ENCODE measurements at regions not wholly inside any gene's neighbourhood (a gene's known extent, or its start where the extent isn't known, plus 50 kb on each side); places are given as distances from the start of the nearest gene placed in this dataset.

GRCh38 chr22:48945621-48946458 lies 881.8 kb downstream of the BRD1 start (continued):
- peak; percentile 83 for TF ChIP-seq MNT (IDR thresholded peaks at IDR 0.05)
- TF ChIP-seq ZNF563 (CRISPR knock-in tag; IDR thresholded peaks at IDR 0.05): peak; percentile 30; the same call in 1 of the 2 replicates
- peak; percentile 87; the same call in 1 of the 2 replicates for TF ChIP-seq ZBED4 (CRISPR knock-in tag; IDR thresholded peaks at IDR 0.05; ENCODE audit: borderline replicate concordance)
- TF ChIP-seq BRD4 (CRISPR knock-in tag; IDR thresholded peaks at IDR 0.05): 0 out of 2 replicates have a peak, but pooled peaks have one; percentile 23
- no peak for TF ChIP-seq SIN3B (IDR thresholded peaks at IDR 0.05; ENCODE audit: low read length)
- TF ChIP-seq ZNF839 (CRISPR knock-in tag; IDR thresholded peaks at IDR 0.05; ENCODE audit: borderline replicate concordance): 0 out of 2 replicates have a peak, but pooled peaks have one; percentile 19
- no peak for TF ChIP-seq CEBPG (CRISPR knock-in tag; IDR thresholded peaks at IDR 0.05)
- TF ChIP-seq MAX (IDR thresholded peaks at IDR 0.05): peak; percentile 83
- TF ChIP-seq ZBTB14 (CRISPR knock-in tag; IDR thresholded peaks at IDR 0.05): no peak
- no peak for TF ChIP-seq SOX13 (IDR thresholded peaks at IDR 0.05)
- TF ChIP-seq SOX13 (CRISPR knock-in tag; conservative IDR thresholded peaks at IDR 0.05 in 1 of 2, IDR thresholded peaks at IDR 0.05 in 1 of 2): 0 out of 4 replicates have a peak, but pooled peaks of 1 of the 2 experiments have one; percentile 11
- TF ChIP-seq ZBTB38 (CRISPR knock-in tag; IDR thresholded peaks at IDR 0.05): 0 out of 2 replicates have a peak, but pooled peaks have one; percentile 10
- TF ChIP-seq PPARG (CRISPR knock-in tag; conservative IDR thresholded peaks at IDR 0.05): peak; percentile 50; the same call in 1 of the 2 replicates
- TF ChIP-seq HNF4G (IDR thresholded peaks at IDR 0.05; ENCODE audit: borderline replicate concordance, low read depth, low read length): peak; percentile 69
- TF ChIP-seq HNF4G (CRISPR knock-in tag; IDR thresholded peaks at IDR 0.05; ENCODE audit: borderline replicate concordance, low read depth): no peak
- TF ChIP-seq ZEB1 (IDR thresholded peaks at IDR 0.05; ENCODE audit: insufficient replicate concordance, low read depth): peak; percentile 61
- peak; percentile 73; the same call in 1 of the 2 replicates for TF ChIP-seq THAP7 (CRISPR knock-in tag; IDR thresholded peaks at IDR 0.05)
- TF ChIP-seq SPEN (CRISPR knock-in tag; IDR thresholded peaks at IDR 0.05; ENCODE audit: low read depth): 0 out of 2 replicates have a peak, but pooled peaks have one; percentile 18
- TF ChIP-seq HNRNPL (IDR thresholded peaks at IDR 0.05; ENCODE audit: low read depth, low read length): peak; percentile 68; the same call in 1 of the 2 replicates

Measured in HepG2 (cell line).